ENCODE measurements at regions not wholly inside any gene's neighbourhood (a gene's known extent, or its start where the extent isn't known, plus 50 kb on each side); places are given as distances from the start of the nearest gene placed in this dataset.
A peak's percentile ranks its signal among the peaks of the same experiment; 100 is the strongest.
"Not testable (repeated sequence)": the region's sequence is repeated elsewhere in the genome, so short reads cannot be mapped to it uniquely, and the experiment has no call there.

DNA sequence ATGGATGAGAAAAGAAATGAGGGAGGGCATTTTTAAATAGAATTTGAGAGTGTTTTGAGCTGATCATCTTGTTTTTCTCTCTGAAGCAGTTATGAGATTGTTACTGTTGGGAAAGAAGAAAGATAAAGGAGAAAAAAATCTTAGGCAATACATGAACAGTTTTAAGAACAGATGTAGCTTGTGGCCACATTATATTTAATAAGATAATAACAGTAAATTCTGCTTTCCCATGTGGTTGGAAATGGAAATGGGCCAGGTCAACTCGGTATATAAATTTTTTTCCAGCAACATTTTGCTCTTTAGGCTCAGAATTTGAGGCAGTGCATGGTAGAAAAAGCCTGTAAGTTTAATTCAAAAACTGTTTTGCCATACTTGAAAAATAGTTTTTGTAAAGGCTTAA lies 118.7 kb downstream of the POSTN start:
- TF ChIP-seq, protein P1, sequence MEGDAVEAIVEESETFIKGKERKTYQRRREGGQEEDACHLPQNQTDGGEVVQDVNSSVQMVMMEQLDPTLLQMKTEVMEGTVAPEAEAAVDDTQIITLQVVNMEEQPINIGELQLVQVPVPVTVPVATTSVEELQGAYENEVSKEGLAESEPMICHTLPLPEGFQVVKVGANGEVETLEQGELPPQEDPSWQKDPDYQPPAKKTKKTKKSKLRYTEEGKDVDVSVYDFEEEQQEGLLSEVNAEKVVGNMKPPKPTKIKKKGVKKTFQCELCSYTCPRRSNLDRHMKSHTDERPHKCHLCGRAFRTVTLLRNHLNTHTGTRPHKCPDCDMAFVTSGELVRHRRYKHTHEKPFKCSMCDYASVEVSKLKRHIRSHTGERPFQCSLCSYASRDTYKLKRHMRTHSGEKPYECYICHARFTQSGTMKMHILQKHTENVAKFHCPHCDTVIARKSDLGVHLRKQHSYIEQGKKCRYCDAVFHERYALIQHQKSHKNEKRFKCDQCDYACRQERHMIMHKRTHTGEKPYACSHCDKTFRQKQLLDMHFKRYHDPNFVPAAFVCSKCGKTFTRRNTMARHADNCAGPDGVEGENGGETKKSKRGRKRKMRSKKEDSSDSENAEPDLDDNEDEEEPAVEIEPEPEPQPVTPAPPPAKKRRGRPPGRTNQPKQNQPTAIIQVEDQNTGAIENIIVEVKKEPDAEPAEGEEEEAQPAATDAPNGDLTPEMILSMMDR (IDR thresholded peaks at IDR 0.05; ENCODE audit: low read depth, low read length): no peak
- TF ChIP-seq MYC (IDR thresholded peaks at IDR 0.05; ENCODE audit: low read depth, low read length) (no peak), POLR2A (IDR thresholded peaks at IDR 0.05; ENCODE audit: extremely low read depth, insufficient read length) (no peak)
- TF ChIP-seq, protein P2, sequence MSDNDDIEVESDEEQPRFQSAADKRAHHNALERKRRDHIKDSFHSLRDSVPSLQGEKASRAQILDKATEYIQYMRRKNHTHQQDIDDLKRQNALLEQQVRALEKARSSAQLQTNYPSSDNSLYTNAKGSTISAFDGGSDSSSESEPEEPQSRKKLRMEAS (IDR thresholded peaks at IDR 0.05; ENCODE audit: low read depth, low read length): no peak
- no peak overlapping the region for H3K4me3 ChIP-seq (ENCODE audit: low read depth, low read length)
- DNase-seq (ENCODE audit: low read depth): no peak

- DNase-seq (ENCODE audit: low read depth): no peak
- no peak for TF ChIP-seq MYC (IDR thresholded peaks at IDR 0.05; ENCODE audit: low read depth, low read length)
- TF ChIP-seq, protein P2 (IDR thresholded peaks at IDR 0.05; ENCODE audit: low read depth, low read length): no peak
- no peak for TF ChIP-seq POLR2A (IDR thresholded peaks at IDR 0.05; ENCODE audit: extremely low read depth, insufficient read length)
- TF ChIP-seq, protein P1 (IDR thresholded peaks at IDR 0.05; ENCODE audit: low read depth, low read length): no peak
- no peak overlapping the region for H3K4me3 ChIP-seq (ENCODE audit: low read depth, low read length)
Measured at GRCh38 chr13:37476874-37477273, 121.7 kb downstream of the POSTN start.

DNA sequence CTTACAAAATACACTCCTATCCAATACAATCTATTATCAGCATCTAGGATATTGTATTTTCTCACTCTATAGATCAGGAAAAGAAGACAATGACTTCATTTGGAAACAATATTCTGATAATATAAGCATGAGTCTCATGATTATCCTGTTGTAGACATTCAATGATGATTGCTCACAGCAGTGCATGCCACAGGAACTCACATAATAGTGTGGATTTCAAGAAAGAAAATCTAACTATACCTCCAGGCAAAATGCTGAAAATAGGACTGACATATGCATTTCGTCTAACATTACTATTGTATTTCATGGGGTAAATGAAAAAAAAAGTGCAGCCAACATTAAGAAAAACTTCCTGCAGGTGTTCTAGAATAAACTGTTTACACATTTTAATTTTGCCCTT lies 122.6 kb downstream of the POSTN start:
- no peak for DNase-seq (ENCODE audit: low read depth)
- TF ChIP-seq POLR2A (IDR thresholded peaks at IDR 0.05; ENCODE audit: extremely low read depth, insufficient read length) (no peak), MYC (IDR thresholded peaks at IDR 0.05; ENCODE audit: low read depth, low read length) (no peak)
- TF ChIP-seq, protein P2 (IDR thresholded peaks at IDR 0.05; ENCODE audit: low read depth, low read length): no peak
- TF ChIP-seq, protein P1 (IDR thresholded peaks at IDR 0.05; ENCODE audit: low read depth, low read length): no peak
- no peak overlapping the region for H3K4me3 ChIP-seq (ENCODE audit: low read depth, low read length)

DNA sequence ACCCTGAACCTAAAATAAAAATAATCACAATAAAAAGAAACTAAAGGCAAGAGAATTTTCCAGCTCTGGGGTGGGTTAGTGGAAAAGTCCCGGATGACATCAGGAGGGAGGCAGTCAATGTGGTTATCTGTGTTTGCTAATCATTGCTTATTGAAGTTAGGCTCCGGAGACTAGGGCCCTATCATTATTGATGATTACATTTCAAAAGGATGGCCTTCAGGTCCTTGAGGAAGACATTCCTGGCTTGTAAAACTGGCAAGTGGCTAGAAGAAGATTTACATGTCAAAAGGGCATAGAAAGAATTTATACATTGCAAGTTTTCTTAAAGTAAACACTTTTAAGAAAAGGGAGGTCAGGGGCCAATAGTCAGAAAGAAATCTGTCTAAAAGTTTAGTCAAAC lies 123.4 kb downstream of the POSTN start:
- DNase-seq (ENCODE audit: low read depth): no peak
- H3K4me3 ChIP-seq (ENCODE audit: low read depth, low read length): no peak overlapping the region
- TF ChIP-seq, protein P1 (IDR thresholded peaks at IDR 0.05; ENCODE audit: low read depth, low read length): no peak
- TF ChIP-seq MYC (IDR thresholded peaks at IDR 0.05; ENCODE audit: low read depth, low read length) (no peak), POLR2A (IDR thresholded peaks at IDR 0.05; ENCODE audit: extremely low read depth, insufficient read length) (no peak)
- TF ChIP-seq, protein P2 (IDR thresholded peaks at IDR 0.05; ENCODE audit: low read depth, low read length): no peak

GRCh38 chr13:37473035-37473434 lies 125.5 kb downstream of the POSTN start:
- DNase-seq (ENCODE audit: low read depth): peak; percentile 10
- no peak overlapping the region for H3K4me3 ChIP-seq (ENCODE audit: low read depth, low read length)
- TF ChIP-seq, protein P1 (IDR thresholded peaks at IDR 0.05; ENCODE audit: low read depth, low read length): peak; percentile 19
- TF ChIP-seq, protein P2 (IDR thresholded peaks at IDR 0.05; ENCODE audit: low read depth, low read length): no peak

- DNase-seq (ENCODE audit: low read depth); H3K4me3 ChIP-seq (ENCODE audit: low read depth, low read length): not testable (repeated sequence)
Measured at GRCh38 chr13:37472266-37472665, 126.3 kb downstream of the POSTN start.

Measured in NB4 (cell line).